ENCODE measurements at regions not wholly inside any gene's neighbourhood (a gene's known extent, or its start where the extent isn't known, plus 50 kb on each side); places are given as distances from the start of the nearest gene placed in this dataset.
"Not testable (repeated sequence)": the region's sequence is repeated elsewhere in the genome, so short reads cannot be mapped to it uniquely, and the experiment has no call there.

DNA sequence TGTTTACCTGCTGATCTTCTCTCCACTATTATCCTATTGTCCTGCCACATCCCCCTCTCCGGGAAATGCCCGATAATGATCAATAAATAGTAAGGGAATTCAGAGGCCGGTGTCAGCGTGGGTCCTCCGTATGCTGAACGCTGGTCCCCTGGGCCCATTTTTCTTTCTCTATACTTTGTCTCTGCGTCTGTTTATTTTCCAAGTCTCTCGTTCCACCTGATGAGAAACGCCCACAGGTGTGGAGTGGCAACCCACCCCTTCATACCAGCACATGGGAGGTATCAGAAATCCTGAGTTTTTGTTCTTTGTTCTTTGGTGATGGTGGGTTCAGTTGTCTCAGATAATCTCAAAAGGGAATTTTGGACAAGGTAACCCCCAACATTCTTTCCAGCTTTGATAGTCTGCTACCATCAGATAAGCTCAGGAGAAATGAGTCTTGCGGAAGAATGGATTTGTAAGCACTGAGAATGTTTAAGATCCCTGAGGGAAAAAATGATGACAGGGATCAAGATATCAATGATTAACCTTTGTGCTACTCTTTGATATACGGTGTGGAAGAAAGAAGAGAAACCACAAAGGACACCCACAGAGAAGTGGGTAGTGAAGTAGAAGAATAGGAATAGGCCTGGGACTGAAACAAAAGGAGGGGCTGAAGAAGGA, 117.9 kb downstream of the CEP44 start:
- H3K4me3 Mint-ChIP-seq (ENCODE audit: low read depth): no peak overlapping the region
- no peaks in the 10 kb centered on the region for H3K36me3 Mint-ChIP-seq (ENCODE audit: insufficient read depth)
- no peak overlapping the region for H3K27ac Mint-ChIP-seq
- DNase-seq (ENCODE audit: low spot score, unreplicated experiment): no peak
- no peaks in the 10 kb centered on the region for H3K9me3 Mint-ChIP-seq (ENCODE audit: low read depth)
- peaks cover 32% of the 10 kb centered on the region for H3K27me3 Mint-ChIP-seq
- peaks cover 24% of the 10 kb centered on the region for H3K4me1 Mint-ChIP-seq (ENCODE audit: low read depth)
- TF ChIP-seq, protein P1, sequence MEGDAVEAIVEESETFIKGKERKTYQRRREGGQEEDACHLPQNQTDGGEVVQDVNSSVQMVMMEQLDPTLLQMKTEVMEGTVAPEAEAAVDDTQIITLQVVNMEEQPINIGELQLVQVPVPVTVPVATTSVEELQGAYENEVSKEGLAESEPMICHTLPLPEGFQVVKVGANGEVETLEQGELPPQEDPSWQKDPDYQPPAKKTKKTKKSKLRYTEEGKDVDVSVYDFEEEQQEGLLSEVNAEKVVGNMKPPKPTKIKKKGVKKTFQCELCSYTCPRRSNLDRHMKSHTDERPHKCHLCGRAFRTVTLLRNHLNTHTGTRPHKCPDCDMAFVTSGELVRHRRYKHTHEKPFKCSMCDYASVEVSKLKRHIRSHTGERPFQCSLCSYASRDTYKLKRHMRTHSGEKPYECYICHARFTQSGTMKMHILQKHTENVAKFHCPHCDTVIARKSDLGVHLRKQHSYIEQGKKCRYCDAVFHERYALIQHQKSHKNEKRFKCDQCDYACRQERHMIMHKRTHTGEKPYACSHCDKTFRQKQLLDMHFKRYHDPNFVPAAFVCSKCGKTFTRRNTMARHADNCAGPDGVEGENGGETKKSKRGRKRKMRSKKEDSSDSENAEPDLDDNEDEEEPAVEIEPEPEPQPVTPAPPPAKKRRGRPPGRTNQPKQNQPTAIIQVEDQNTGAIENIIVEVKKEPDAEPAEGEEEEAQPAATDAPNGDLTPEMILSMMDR (IDR thresholded peaks at IDR 0.05; ENCODE audit: unreplicated experiment): no peak

DNA sequence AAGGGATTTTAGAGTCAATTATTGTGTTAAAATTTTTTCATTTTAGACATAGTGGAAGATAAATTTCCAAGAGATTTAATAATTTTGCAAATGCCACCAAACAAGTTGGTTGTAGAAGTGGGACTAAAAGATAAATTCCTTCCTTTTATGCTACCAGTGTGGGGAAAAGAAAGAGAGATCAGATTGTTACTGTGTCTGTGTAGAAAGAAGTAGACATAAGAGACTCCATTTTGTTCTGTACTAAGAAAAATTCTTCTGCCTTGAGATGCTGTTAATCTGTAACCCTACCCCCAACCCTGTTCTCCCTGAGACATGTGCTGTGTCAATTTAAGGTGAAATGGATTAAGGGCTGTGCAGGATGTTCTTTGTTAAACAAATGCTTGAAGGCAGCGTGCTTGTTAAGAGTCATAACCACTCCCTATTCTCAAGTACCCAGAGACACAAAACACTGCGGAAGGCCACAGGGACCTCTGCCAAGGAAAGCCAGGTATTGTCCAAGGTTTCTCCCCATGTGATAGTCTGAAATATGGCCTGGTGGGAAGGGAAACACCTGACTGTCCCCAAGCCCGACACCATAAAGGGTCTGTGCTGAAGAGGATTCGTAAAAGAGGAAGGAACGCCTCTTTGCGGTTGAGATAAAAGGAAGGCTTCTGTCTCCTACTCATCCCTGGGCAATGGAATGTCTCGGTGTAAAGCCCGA, 117.0 kb downstream of the CEP44 start:
- H3K36me3 Mint-ChIP-seq (ENCODE audit: insufficient read depth); H3K27ac Mint-ChIP-seq; H3K9me3 Mint-ChIP-seq (ENCODE audit: low read depth); DNase-seq (ENCODE audit: low spot score, unreplicated experiment); H3K4me3 Mint-ChIP-seq (ENCODE audit: low read depth): not testable (repeated sequence)
- peaks cover 24% of the 10 kb centered on the region for H3K4me1 Mint-ChIP-seq (ENCODE audit: low read depth)
- peaks cover 32% of the 10 kb centered on the region for H3K27me3 Mint-ChIP-seq

DNA sequence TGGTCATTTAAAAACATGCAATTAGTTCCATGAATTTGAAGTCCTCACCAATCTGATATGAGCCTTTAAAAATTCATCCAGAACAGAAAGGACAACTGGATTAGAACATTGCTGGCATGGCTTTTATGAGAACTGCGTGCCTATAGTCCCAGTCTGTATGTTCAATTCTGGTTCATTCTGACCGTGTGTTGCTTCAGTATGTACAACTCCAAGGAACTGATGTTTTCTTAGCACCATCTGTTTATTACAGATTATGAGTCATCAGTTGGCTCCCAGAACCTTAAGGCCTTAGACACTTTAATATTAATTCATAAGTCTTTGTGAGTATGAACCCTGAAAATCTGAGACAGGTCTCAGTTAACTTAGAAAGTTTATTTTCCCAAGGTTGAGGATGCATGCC, 115.0 kb downstream of the CEP44 start:
- Mint-ChIP-seq H3K9me3 (ENCODE audit: low read depth) (no peaks in the 10 kb centered on the region), H3K4me3 (ENCODE audit: low read depth) (no peak overlapping the region), H3K4me1 (ENCODE audit: low read depth) (peaks cover 24% of the 10 kb centered on the region), H3K27me3 (peaks cover 29% of the 10 kb centered on the region), H3K27ac (no peak overlapping the region), H3K36me3 (ENCODE audit: insufficient read depth) (no peaks in the 10 kb centered on the region)
- no peak for DNase-seq (ENCODE audit: low spot score, unreplicated experiment)
- TF ChIP-seq, protein P1 (IDR thresholded peaks at IDR 0.05; ENCODE audit: unreplicated experiment): no peak

DNA sequence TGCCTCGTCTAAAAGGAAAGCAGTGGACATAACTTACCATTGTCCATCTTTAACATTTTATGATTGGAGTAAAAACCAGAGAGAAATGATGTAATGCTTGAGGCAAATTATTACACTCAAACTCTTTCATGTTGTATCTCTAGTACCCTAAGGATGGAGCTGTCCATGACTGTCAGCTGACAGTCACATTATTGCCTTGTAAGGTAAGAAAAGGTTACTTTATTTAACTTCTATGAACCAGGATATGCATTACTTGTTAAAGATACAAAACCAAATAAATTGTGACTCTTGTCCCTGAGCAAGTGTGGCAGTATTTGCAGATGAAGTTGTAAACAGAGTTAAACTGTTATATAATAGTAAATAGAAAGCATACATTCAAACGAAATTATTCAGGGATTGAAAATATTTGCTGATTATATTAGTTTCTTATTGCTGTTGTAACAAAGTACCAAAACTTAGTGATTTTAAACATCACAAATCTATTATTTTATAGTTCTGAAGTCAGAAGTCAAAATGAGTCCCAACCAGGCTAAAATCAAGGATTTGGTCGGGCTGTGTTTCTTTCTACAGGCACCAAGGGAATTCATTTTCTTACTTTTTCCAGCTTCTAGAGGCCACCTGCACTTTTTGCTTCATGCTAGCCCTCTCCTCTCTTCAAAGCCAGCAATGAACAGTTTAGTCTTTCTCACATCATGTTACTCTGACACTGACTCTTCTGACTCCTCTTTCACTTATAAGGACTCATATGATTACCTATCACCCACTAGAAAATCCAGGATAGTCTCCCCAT, 113.8 kb downstream of the CEP44 start:
- TF ChIP-seq, protein P1 (IDR thresholded peaks at IDR 0.05; ENCODE audit: unreplicated experiment): no peak
- DNase-seq (ENCODE audit: low spot score, unreplicated experiment): no peak
- Mint-ChIP-seq H3K27ac (no peak overlapping the region), H3K36me3 (ENCODE audit: insufficient read depth) (no peaks in the 10 kb centered on the region), H3K4me1 (ENCODE audit: low read depth) (peaks cover 18% of the 10 kb centered on the region), H3K27me3 (peaks cover 21% of the 10 kb centered on the region), H3K4me3 (ENCODE audit: low read depth) (no peak overlapping the region), H3K9me3 (ENCODE audit: low read depth) (peaks cover 1% of the 10 kb centered on the region)

DNA sequence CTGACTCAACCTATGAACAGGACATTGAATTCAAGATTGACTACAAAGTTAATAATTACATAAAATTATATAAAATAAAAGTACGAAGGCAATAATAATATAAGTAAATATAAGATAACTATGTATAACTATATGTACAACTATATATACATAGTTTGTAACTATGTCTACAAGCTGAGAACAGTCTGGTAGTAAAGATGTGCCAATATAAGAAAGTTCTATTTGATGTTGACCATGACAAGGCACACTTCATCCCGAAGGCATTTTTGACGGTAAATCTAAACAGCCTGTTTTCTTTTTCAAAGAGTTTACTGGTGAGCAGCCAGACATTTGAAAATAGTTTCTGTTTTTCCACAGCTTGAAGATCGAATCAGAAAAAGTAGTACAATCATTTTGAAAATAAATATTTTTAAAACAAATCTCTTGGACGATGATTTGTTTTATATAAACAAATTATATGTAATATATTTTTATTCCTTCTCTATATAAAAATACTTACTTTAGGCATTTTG, 112.9 kb downstream of the CEP44 start:
- Mint-ChIP-seq H3K4me1 (ENCODE audit: low read depth) (peaks cover 9% of the 10 kb centered on the region), H3K4me3 (ENCODE audit: low read depth) (no peak overlapping the region), H3K9me3 (ENCODE audit: low read depth) (peaks cover 4% of the 10 kb centered on the region), H3K36me3 (ENCODE audit: insufficient read depth) (no peaks in the 10 kb centered on the region), H3K27ac (no peak overlapping the region), H3K27me3 (peaks cover 12% of the 10 kb centered on the region)
- TF ChIP-seq, protein P1 (IDR thresholded peaks at IDR 0.05; ENCODE audit: unreplicated experiment): no peak
- no peak for DNase-seq (ENCODE audit: low spot score, unreplicated experiment)
